ENCODE measurements at regions not wholly inside any gene's neighbourhood (a gene's known extent, or its start where the extent isn't known, plus 50 kb on each side); places are given as distances from the start of the nearest gene placed in this dataset.

DNA sequence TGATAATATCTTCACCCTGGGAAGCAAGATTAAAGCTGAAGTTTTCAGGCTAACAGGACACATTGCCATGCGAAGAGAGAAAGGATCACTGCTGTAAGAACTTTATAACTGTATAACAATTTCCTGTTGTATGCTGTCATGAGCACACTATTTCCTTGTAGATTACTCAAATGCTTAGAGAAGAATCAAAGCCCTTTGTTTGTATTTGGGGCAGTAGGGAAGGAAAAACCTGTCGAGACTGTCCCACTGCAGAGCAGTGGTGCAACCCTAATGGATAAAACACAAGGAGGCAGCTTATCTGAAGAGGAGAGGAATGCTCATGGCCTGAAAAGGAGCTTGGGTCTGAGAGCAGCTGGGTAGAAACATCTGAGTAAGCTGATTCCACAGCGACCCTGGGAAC lies 327.7 kb upstream of the NPSR1 start:
- TF ChIP-seq, protein P1, sequence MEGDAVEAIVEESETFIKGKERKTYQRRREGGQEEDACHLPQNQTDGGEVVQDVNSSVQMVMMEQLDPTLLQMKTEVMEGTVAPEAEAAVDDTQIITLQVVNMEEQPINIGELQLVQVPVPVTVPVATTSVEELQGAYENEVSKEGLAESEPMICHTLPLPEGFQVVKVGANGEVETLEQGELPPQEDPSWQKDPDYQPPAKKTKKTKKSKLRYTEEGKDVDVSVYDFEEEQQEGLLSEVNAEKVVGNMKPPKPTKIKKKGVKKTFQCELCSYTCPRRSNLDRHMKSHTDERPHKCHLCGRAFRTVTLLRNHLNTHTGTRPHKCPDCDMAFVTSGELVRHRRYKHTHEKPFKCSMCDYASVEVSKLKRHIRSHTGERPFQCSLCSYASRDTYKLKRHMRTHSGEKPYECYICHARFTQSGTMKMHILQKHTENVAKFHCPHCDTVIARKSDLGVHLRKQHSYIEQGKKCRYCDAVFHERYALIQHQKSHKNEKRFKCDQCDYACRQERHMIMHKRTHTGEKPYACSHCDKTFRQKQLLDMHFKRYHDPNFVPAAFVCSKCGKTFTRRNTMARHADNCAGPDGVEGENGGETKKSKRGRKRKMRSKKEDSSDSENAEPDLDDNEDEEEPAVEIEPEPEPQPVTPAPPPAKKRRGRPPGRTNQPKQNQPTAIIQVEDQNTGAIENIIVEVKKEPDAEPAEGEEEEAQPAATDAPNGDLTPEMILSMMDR (conservative IDR thresholded peaks at IDR 0.05; ENCODE audit: low read depth, low read length), result no peak
- no peak for TF ChIP-seq EZH2 (IDR thresholded peaks at IDR 0.05; ENCODE audit: borderline replicate concordance, low read depth, low read length, poor library complexity, severe bottlenecking)
- intact Hi-C loops (cut with micrococcal nuclease; ENCODE audit: unreplicated experiment), result no loop called here
- Histone ChIP-seq H3K9me3 (ENCODE audit: low read depth, low read length, poor library complexity, severe bottlenecking) (no peaks in the 10 kb centered on the region), H3K36me3 (ENCODE audit: insufficient read depth, low read length, poor library complexity, severe bottlenecking) (no peaks in the 10 kb centered on the region), H3K27me3 (replicated peaks; ENCODE audit: insufficient read depth, low read depth, low read length, poor library complexity) (no peaks in the 10 kb centered on the region), H3K27ac (ENCODE audit: low read depth, low read length, poor library complexity, severe bottlenecking) (no peak overlapping the region), H3K4me3 (ENCODE audit: low read depth, low read length, poor library complexity, severe bottlenecking) (no peak overlapping the region), H3K4me1 (ENCODE audit: insufficient read depth, low read length, poor library complexity, severe bottlenecking) (no peaks in the 10 kb centered on the region)
- ChIA-PET POLR2A (ENCODE audit: low non-redundant PET) (no interaction called here), CTCF (no interaction called here)
- DNase-seq (ENCODE audit: low spot score), result no peak
- BruUV-seq (replicated peaks), result no TSS peak

DNA sequence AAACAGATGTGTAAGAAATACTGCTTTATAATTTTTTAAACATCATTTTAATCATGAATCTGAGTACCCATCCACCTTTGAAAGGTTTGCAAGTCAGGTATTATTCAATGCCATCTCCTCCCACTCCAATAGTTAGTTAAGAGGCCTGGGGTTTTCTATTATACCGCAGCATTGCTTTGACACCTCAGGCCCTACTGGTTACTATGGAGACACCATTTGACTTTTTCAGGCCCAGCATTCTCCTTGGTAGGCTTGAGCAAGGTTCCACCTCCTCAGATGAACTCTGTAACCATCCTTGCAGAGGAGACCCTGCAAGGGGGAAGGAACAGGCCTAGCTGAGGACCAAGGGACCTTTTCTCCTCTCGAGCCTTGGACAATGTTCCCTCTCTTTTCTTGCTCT lies 326.9 kb upstream of the NPSR1 start:
- Histone ChIP-seq H3K4me1 (ENCODE audit: insufficient read depth, low read length, poor library complexity, severe bottlenecking) (no peaks in the 10 kb centered on the region), H3K27me3 (replicated peaks; ENCODE audit: insufficient read depth, low read depth, low read length, poor library complexity) (no peaks in the 10 kb centered on the region), H3K4me3 (ENCODE audit: low read depth, low read length, poor library complexity, severe bottlenecking) (no peak overlapping the region), H3K36me3 (ENCODE audit: insufficient read depth, low read length, poor library complexity, severe bottlenecking) (no peaks in the 10 kb centered on the region), H3K27ac (ENCODE audit: low read depth, low read length, poor library complexity, severe bottlenecking) (no peak overlapping the region), H3K9me3 (ENCODE audit: low read depth, low read length, poor library complexity, severe bottlenecking) (no peaks in the 10 kb centered on the region)
- intact Hi-C loops (cut with micrococcal nuclease; ENCODE audit: unreplicated experiment), result no loop called here
- ChIA-PET POLR2A (ENCODE audit: low non-redundant PET) (no interaction called here), CTCF (no interaction called here)
- no TSS peak for BruUV-seq (replicated peaks)
- no peak for TF ChIP-seq EZH2 (IDR thresholded peaks at IDR 0.05; ENCODE audit: borderline replicate concordance, low read depth, low read length, poor library complexity, severe bottlenecking)
- TF ChIP-seq, protein P1 (conservative IDR thresholded peaks at IDR 0.05; ENCODE audit: low read depth, low read length), result no peak
- no peak for DNase-seq (ENCODE audit: low spot score)

DNA sequence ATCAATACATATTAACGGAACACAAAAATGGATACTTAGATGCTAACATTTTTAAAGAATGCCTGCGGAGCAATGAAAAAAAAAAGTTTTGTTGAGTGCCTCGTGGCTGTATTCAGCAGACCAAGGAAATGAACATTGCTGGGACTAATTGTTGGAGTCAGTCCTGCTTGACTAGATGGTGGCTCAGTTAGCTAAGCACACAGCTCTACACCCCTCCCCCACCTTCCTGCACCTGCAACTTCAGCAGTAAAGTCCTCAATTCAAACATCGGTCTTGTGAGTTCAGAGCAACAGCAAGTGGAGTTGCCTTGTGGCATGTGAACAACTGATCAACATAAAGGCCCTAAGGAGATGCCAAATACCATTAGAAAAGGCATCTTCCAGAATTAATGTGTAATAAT lies 326.0 kb upstream of the NPSR1 start:
- intact Hi-C loops (cut with micrococcal nuclease; ENCODE audit: unreplicated experiment), result no loop called here
- ChIA-PET CTCF (no interaction called here), POLR2A (ENCODE audit: low non-redundant PET) (no interaction called here)
- no peak for DNase-seq (ENCODE audit: low spot score)
- H3K4me1 ChIP-seq (ENCODE audit: insufficient read depth, low read length, poor library complexity, severe bottlenecking), result no peaks in the 10 kb centered on the region
- TF ChIP-seq EZH2 (IDR thresholded peaks at IDR 0.05; ENCODE audit: borderline replicate concordance, low read depth, low read length, poor library complexity, severe bottlenecking), result no peak
- TF ChIP-seq, protein P1 (conservative IDR thresholded peaks at IDR 0.05; ENCODE audit: low read depth, low read length), result no peak
- H3K9me3 ChIP-seq (ENCODE audit: low read depth, low read length, poor library complexity, severe bottlenecking), result no peaks in the 10 kb centered on the region
- no peaks in the 10 kb centered on the region for H3K36me3 ChIP-seq (ENCODE audit: insufficient read depth, low read length, poor library complexity, severe bottlenecking)
- H3K4me3 ChIP-seq (ENCODE audit: low read depth, low read length, poor library complexity, severe bottlenecking), result no peak overlapping the region
- H3K27me3 ChIP-seq (replicated peaks; ENCODE audit: insufficient read depth, low read depth, low read length, poor library complexity), result no peaks in the 10 kb centered on the region
- no peak overlapping the region for H3K27ac ChIP-seq (ENCODE audit: low read depth, low read length, poor library complexity, severe bottlenecking)
- BruUV-seq (replicated peaks), result no TSS peak

Data from A673 (cell line).